Stimulated activated CD4-positive, alpha-beta T cell treated with anti-CD3 and anti-CD28 coated beads, Interleukin-15, amount 100 ng/mL, for 1 hour (primary cell): ENCODE measurements at regions not wholly inside any gene's neighbourhood (a gene's known extent, or its start where the extent isn't known, plus 50 kb on each side); places are given as distances from the start of the nearest gene placed in this dataset.
"Not testable (repeated sequence)": the region's sequence is repeated elsewhere in the genome, so short reads cannot be mapped to it uniquely, and the experiment has no call there.

Experiments
- DNase-seq, 2 donors: peaks; one replicate each; pipeline ENCODE4 v3.0.0-alpha.2; 2020; ENCODE audit warnings: low read depth in 1 of 2, low spot score in 1 of 2

- no peak for DNase-seq
Measured at GRCh38 chr12:131213896-131214442, 260.3 kb downstream of the ADGRD1 start.

DNA sequence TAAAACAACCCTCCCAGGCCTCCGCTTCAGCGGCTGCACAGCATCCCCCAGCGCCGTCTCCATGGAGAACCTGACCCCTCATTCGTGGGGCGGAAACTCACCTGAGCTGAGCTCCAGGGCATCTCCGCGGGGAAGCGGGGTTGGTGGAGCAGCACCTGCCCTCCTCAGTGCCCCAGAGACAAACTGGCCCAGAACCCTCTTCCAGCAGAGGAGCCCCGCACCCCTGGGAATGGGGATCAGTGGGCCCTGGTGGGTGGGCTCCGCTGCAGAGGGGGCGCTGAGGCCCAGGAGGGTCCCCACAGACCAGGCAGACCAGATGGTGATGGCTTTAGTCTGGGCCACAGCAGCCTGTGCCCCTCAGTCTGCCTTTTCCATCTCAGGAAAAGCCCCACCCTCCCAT, 261.2 kb downstream of the ADGRD1 start:
- DNase-seq: not testable (repeated sequence)

GRCh38 chr12:131216587-131216986, 262.9 kb downstream of the ADGRD1 start:
- not testable (repeated sequence) for DNase-seq

GRCh38 chr12:131217024-131217586, 263.4 kb downstream of the ADGRD1 start:
- no peak for DNase-seq

DNA sequence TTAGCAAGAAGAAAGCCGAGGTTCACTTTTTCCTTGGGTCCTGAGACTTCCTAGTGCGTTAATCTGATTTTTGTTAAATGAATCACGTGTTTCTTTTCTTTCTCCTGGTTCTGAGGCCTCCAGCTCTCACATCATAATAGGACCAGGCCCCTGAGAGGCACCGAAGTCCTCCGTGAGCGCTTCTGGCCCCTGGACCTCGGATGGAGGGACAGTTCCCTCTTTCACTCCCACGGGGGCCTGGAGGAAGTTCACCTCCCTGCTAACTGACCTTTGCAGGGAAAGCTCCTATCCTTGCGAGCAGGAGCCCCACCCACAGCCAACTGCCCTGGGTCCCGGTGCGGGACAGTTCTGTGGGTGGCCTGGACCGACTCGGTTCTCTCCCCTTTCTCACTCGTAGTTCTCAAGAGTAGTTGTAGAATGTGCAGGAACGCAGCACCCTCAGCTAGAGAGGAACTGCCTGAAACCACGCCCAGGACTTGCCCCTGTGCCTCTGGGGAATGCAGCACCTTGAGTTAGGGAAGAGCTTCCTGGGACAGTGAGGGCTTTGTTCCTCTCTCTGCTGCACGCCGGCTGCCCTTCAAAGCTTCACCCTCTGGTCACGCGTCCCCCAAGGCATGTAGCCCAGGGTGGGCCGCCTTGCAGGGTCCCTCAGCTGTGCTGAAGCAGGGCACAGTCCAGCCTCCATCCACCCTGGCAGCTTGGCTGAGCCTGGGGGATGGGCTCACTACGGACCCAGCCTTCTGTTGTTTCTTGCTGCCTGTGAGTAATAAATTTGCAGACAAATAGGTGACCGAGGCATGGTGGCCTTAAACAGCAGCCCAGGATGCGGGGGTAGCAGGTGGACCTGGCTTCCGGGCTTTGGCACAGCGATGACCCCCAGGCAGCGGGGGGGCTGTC, 264.6 kb downstream of the ADGRD1 start:
- no peak for DNase-seq

- DNase-seq: no peak
Measured at GRCh38 chr12:131218923-131219669, 265.4 kb downstream of the ADGRD1 start.

- no peak for DNase-seq
Measured at GRCh38 chr12:131219670-131220330, 266.1 kb downstream of the ADGRD1 start.

- no peak for DNase-seq
Measured at GRCh38 chr12:131220331-131220685, 266.6 kb downstream of the ADGRD1 start.

GRCh38 chr12:131221061-131221956, 267.6 kb downstream of the ADGRD1 start:
- no peak for DNase-seq

GRCh38 chr12:131221957-131222328, 268.2 kb downstream of the ADGRD1 start:
- DNase-seq: no peak

GRCh38 chr12:131222329-131223139, 268.8 kb downstream of the ADGRD1 start:
- DNase-seq: no peak

DNA sequence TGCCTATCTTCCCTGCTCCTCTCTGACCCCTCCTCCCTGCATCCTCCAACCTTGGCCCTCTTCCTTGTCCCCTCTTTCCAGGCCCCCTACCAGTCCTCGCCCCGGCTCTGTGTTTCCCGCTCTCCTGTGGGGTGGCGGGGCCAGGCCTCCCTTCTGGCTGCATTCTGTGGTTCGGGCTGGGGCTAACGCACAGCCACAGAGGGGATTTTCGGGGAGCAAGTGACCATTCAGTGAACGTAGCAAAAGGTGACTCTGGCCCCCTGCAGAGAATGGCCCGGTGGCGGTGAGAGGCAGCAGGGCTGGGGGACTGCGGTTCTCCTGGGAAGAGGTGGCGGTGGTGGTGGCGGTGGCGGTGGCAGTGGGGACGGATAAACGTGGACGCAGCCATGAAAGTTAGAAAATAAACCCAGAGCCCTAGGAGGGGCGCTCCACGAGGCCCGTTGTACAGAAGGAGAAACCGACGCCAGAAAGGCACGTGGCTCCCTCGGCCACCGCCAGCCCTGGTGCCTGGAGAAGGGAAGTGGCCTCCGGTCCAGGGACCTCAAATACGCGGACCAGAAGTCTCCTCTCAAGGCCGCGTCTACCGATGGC, 269.6 kb downstream of the ADGRD1 start:
- no peak for DNase-seq

GRCh38 chr12:131223791-131224225, 270.1 kb downstream of the ADGRD1 start:
- DNase-seq: no peak

DNA sequence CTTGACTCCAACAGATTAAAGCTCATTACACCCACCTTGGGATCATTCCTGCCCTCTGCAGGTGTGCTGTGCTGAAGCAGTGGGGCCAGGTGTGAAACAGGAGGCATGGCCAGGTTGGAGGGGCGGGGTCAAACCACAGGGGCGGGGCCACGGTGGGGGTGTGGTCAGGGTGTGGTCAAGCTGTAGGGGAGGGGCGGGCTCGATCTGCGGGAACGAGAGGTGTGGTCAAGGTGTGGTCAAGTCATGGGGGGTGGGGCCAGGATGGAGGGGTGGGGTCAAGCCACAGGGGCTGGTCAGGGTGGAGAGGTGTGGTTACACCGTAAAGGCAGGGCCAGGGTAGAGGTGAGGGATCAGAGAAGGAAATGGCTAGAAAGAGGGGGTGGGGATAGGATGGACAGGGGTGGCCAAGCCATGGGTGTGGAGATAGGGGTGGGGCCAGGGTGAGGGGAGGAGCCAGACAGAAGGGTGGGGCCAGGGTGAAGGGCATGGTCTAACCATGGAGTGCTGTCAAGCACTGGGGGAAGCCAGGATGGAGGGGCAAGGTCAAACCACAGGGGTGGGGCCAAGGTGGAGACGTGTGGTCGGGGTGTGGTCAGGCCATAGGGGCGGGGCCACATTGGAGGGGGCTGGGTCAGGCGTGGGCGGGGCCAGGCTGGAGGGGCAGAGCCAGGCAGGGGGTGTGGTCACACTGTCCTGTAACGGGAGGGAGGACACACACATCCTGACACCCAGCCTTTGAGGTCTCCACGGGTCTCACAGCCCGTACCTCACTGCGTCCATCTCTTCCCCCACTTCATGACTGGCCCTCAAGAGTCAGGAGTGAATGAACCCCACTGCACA, 270.7 kb downstream of the ADGRD1 start:
- DNase-seq: not testable (repeated sequence)

- DNase-seq: not testable (repeated sequence)
Measured at GRCh38 chr12:131225066-131225380, 271.3 kb downstream of the ADGRD1 start.

- DNase-seq: no peak
Measured at GRCh38 chr12:131226345-131227265, 272.9 kb downstream of the ADGRD1 start.

DNA sequence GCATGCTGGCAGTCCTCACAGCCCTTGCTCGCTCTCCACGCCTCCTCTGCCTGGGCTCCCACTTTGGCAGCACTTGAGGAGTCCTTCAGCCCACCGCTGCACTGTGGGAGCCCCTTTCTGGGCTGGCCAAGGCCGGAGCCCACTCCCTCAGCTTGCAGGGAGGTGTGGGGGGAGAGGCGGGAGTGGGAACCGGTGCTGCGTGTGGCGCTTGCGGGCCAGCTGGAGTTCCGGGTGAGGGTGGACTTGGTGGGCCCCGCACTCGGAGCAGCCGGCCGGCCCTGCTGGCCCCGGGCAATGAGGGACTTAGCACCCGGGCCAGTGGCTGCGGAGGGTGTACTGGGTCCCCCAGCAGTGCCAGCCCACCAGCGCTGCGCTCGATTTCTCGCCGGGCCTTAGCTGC, 273.9 kb downstream of the ADGRD1 start:
- DNase-seq: not testable (repeated sequence)
